PC-3 (cell line): ENCODE measurements at regions not wholly inside any gene's neighbourhood (a gene's known extent, or its start where the extent isn't known, plus 50 kb on each side); places are given as distances from the start of the nearest gene placed in this dataset.

ENCODE experiments used
- ATAC-seq: fragments of 200-7000 bp; cut with Tn5 transposase; 2 replicates; pipeline ENCODE4 v1.9.1; 2020; ENCODE audit warnings: mild to moderate bottlenecking, moderate library complexity
- BruUV-seq: library from RNA; stranded (reverse); fragments of 400-500 nt; replicated peaks from 2 replicates; lab custom pipeline; 2021; lab: Mats Ljungman, UMichigan
- CTCF ChIA-PET: fragments of 300-600 bp; sonication (Branson Sonifier 250); formaldehyde crosslinking; loops from one replicate; lab custom pipeline; 2022; ENCODE audit warnings: antibody characterized with exemption; lab: Charles Lee
- POLR2A ChIA-PET: fragments of 300-600 bp; sonication (Branson Sonifier 250); formaldehyde crosslinking; loops from one replicate; lab custom pipeline; 2022; ENCODE audit warnings: antibody characterized with exemption; ENCODE audit not compliant: unreplicated experiment; lab: Charles Lee
- DNase-seq: peaks from one replicate; pipeline ENCODE4 v3.0.0-alpha.2; 2015
- H2AFZ ChIP-seq: fragments of 300-600 bp; sonication (generic); 2 replicates; pipeline ENCODE4 v1.6.0; 2016; ENCODE audit warnings: antibody characterized with exemption, low read length
- H3F3A ChIP-seq: fragments of 300-600 bp; sonication (generic); one replicate; pipeline ENCODE4 v1.6.0; 2017; ENCODE audit warnings: antibody characterized with exemption, low read length, control low read depth, mild to moderate bottlenecking; ENCODE audit not compliant: unreplicated experiment
- H3K27ac ChIP-seq: fragments of 300-600 bp; sonication (generic); 2 replicates; pipeline ENCODE4 v1.5.1; 2016; ENCODE audit warnings: mild to moderate bottlenecking, low read length
- H3K27me3 ChIP-seq: fragments of 300-600 bp; sonication (generic); 2 replicates; pipeline ENCODE4 v1.6.1; 2016; ENCODE audit warnings: low read length, mixed read lengths
- H3K36me3 ChIP-seq: fragments of 300-600 bp; sonication (generic); 2 replicates; pipeline ENCODE4 v1.6.1; 2016; ENCODE audit warnings: low read depth, mixed run types, low read length, mixed read lengths
- H3K4me1 ChIP-seq: fragments of 300-600 bp; sonication (generic); 2 replicates; pipeline ENCODE4 v1.5.1; 2016; ENCODE audit warnings: low read length; ENCODE audit not compliant: insufficient read depth
- H3K4me2 ChIP-seq: fragments of 300-600 bp; sonication (generic); 2 replicates; pipeline ENCODE4 v1.6.0; 2016; ENCODE audit warnings: low read length
- H3K4me3 ChIP-seq: fragments of 300-600 bp; sonication (generic); 2 replicates; pipeline ENCODE4 v1.5.1; 2016; ENCODE audit warnings: mild to moderate bottlenecking, low read length, mixed read lengths
- H3K79me2 ChIP-seq: fragments of 300-600 bp; sonication (generic); 2 replicates; pipeline ENCODE4 v1.6.1; 2017; ENCODE audit warnings: low read length, mixed read lengths
- H3K9ac ChIP-seq: fragments of 300-600 bp; sonication (generic); 2 replicates; pipeline ENCODE4 v1.6.0; 2016; ENCODE audit warnings: mild to moderate bottlenecking, low read length
- H3K9me2 ChIP-seq: fragments of 300-600 bp; sonication (generic); replicated peaks from 2 replicates; pipeline ENCODE4 v1.6.1; 2016; ENCODE audit warnings: mixed run types, low read length, mixed read lengths
- H3K9me3 ChIP-seq: fragments of 300-600 bp; sonication (generic); 2 replicates; pipeline ENCODE4 v1.6.1; 2016; ENCODE audit warnings: low read length, mixed read lengths
- H4K20me1 ChIP-seq: fragments of 300-600 bp; sonication (generic); 2 replicates; pipeline ENCODE4 v1.6.1; 2016; ENCODE audit warnings: low read length, mixed read lengths
- CTCF ChIP-seq: fragments of 300-600 bp; sonication (generic); conservative IDR thresholded peaks from 2 replicates; pipeline ENCODE4 v1.5.1; 2017; ENCODE audit warnings: antibody characterized with exemption, low read depth, mild to moderate bottlenecking, low read length
- EZH2 ChIP-seq: fragments of 300-600 bp; sonication (generic); IDR thresholded peaks from one replicate; pipeline ENCODE4 v1.6.1; 2017; ENCODE audit warnings: antibody characterized with exemption, mild to moderate bottlenecking, low read length; ENCODE audit not compliant: unreplicated experiment
- EZH2phosphoT487 ChIP-seq: fragments of 300-600 bp; sonication (generic); IDR thresholded peaks from 2 replicates; pipeline ENCODE4 v1.6.1; 2018; ENCODE audit warnings: mild to moderate bottlenecking, antibody characterized with exemption, low read length, borderline replicate concordance
- intact Hi-C: fragments of 100-400 bp; cut with micrococcal nuclease; formaldehyde crosslinking; loops from 2 replicates; pipeline ENCODE4 v1.9.0; 2023

- Histone ChIP-seq H3F3A (no peaks in the 10 kb centered on the region), H3K27ac (no peak overlapping the region), H3K9me3 (no peaks in the 10 kb centered on the region), H3K4me1 (no peaks in the 10 kb centered on the region), H4K20me1 (no peaks in the 10 kb centered on the region), H3K9ac (no peak overlapping the region), H3K27me3 (no peaks in the 10 kb centered on the region), H3K9me2 (no peaks in the 10 kb centered on the region), H3K4me3 (no peak overlapping the region), H3K36me3 (no peaks in the 10 kb centered on the region), H2AFZ (no peak overlapping the region), H3K79me2 (no peaks in the 10 kb centered on the region), H3K4me2 (no peak overlapping the region)
- intact Hi-C loops: no loop called here
- TF ChIP-seq EZH2: no peak
- no peak for TF ChIP-seq EZH2phosphoT487
- no peak for TF ChIP-seq CTCF
- no peak for ATAC-seq
- CTCF ChIA-PET: no interaction called here
- no TSS peak for BruUV-seq
- POLR2A ChIA-PET: no interaction called here
- DNase-seq: no peak
Observed at GRCh38 chr22:34886391-34886790, 179.6 kb upstream of the ISX start.

- Histone ChIP-seq H3F3A (no peaks in the 10 kb centered on the region), H3K27ac (no peak overlapping the region), H3K27me3 (no peaks in the 10 kb centered on the region), H3K4me2 (no peak overlapping the region), H3K4me3 (no peak overlapping the region), H4K20me1 (no peaks in the 10 kb centered on the region), H3K36me3 (no peaks in the 10 kb centered on the region), H2AFZ (no peak overlapping the region), H3K9me2 (no peaks in the 10 kb centered on the region), H3K9me3 (no peaks in the 10 kb centered on the region), H3K79me2 (no peaks in the 10 kb centered on the region), H3K9ac (no peak overlapping the region), H3K4me1 (no peaks in the 10 kb centered on the region)
- DNase-seq: no peak
- BruUV-seq: no TSS peak
- TF ChIP-seq EZH2phosphoT487 (no peak), EZH2 (no peak), CTCF (no peak)
- intact Hi-C loops: no loop called here
- ChIA-PET CTCF (no interaction called here), POLR2A (no interaction called here)
- ATAC-seq: no peak
Observed at GRCh38 chr22:34886812-34887211, 179.1 kb upstream of the ISX start.

- no peaks in the 10 kb centered on the region for H3K79me2 ChIP-seq
- H3K9me2 ChIP-seq: no peaks in the 10 kb centered on the region
- no peak overlapping the region for H3K9ac ChIP-seq
- no TSS peak for BruUV-seq
- POLR2A ChIA-PET: no interaction called here
- DNase-seq (no peak), ATAC-seq (no peak)
- no peaks in the 10 kb centered on the region for H4K20me1 ChIP-seq
- H3F3A ChIP-seq: no peaks in the 10 kb centered on the region
- H3K4me3 ChIP-seq: no peak overlapping the region
- no peak overlapping the region for H3K4me2 ChIP-seq
- CTCF ChIA-PET: no interaction called here
- H3K27ac ChIP-seq: no peak overlapping the region
- TF ChIP-seq CTCF (no peak), EZH2 (no peak), EZH2phosphoT487 (no peak)
- intact Hi-C loops: no loop called here
- H2AFZ ChIP-seq: no peak overlapping the region
- H3K4me1 ChIP-seq: no peaks in the 10 kb centered on the region
- H3K36me3 ChIP-seq: no peaks in the 10 kb centered on the region
- H3K9me3 ChIP-seq: no peaks in the 10 kb centered on the region
- no peaks in the 10 kb centered on the region for H3K27me3 ChIP-seq
Observed at GRCh38 chr22:34897126-34897525, 168.8 kb upstream of the ISX start.
